Uterus (tissue), 3 donors: ENCODE measurements at regions not wholly inside any gene's neighbourhood (a gene's known extent, or its start where the extent isn't known, plus 50 kb on each side); places are given as distances from the start of the nearest gene placed in this dataset.

Source experiments
- DNase-seq, 2 donors: peaks; one replicate each; pipeline ENCODE4 v3.0.0-alpha.2; 2019 to 2020
- H3K27ac ChIP-seq, 2 donors: fragments of 200-600 bp; sonication (generic); 1 replicate in 1 of 2; 2 replicates in 1 of 2; pipeline ENCODE4 v1.5.1; 2016 to 2018
- H3K27me3 ChIP-seq, 2 donors: fragments of 200-600 bp; sonication (generic); one replicate each; pipeline ENCODE4 v1.5.1; 2018 to 2019; ENCODE audit warnings: control low read depth in 1 of 2
- H3K36me3 ChIP-seq, 2 donors: fragments of 200-600 bp; sonication (generic); one replicate each; pipeline ENCODE4 v1.5.1; 2019; ENCODE audit warnings: control low read depth in 1 of 2
- H3K4me1 ChIP-seq, 2 donors: fragments of 200-600 bp; sonication (generic); one replicate each; pipeline ENCODE4 v1.5.1; 2018 to 2019; ENCODE audit warnings: control low read depth in 1 of 2
- H3K4me3 ChIP-seq, 2 donors: fragments of 200-600 bp; sonication (generic); 1 replicate in 1 of 2; 2 replicates in 1 of 2; pipeline ENCODE4 v1.5.1; 2018 to 2019; ENCODE audit warnings: mild to moderate bottlenecking in 1 of 2
- H3K9me3 ChIP-seq, 2 donors: fragments of 200-600 bp; sonication (generic); one replicate each; pipeline ENCODE4 v1.5.1; 2019; ENCODE audit warnings: control low read depth in 1 of 2
- POLR2A ChIP-seq, 2 donors: fragments of 450-650 bp; IDR thresholded peaks; one replicate each; pipeline ENCODE4 v1.6.1; 2016; ENCODE audit warnings: antibody characterized with exemption in 2 of 2, mild to moderate bottlenecking in 1 of 2, moderate library complexity in 1 of 2
- intact Hi-C: fragments of 100-400 bp; cut with DNase I; formaldehyde crosslinking; loops from one replicate; pipeline ENCODE4 v1.15.1; 2023; ENCODE audit warnings: low total_unique reads
- TF ChIP-seq, protein P1 (sequence below), 4 experiments: fragments of 200-600 bp in 2 of 4; fragments of 450-650 bp in 2 of 4; sonication (generic) in 2 of 4; IDR thresholded peaks; one replicate each; pipeline ENCODE4 v1.5.1; 2016 to 2019; ENCODE audit warnings: antibody characterized with exemption in 4 of 4, mild to moderate bottlenecking in 2 of 4, moderate library complexity in 1 of 4
- donor health status: DM: yes; HTN: yes; CAD: no.

DNA sequence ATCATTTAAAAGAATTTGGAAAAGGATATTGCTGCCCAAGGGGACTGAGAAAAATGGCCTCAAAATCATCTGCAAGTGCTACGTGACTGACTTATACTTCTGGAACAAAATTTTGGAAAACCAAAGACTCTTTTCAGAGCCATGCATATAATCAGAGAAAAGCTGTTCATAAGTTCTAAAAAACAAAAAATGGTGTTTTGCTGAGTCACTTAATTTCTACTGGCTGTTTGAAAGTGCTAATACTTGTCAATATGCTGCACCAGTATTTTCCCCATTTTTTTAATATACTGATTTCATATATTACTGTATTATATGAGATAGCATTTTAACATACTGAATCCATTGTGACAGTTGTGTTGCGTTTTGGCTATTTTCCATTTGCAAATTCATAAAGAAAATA is 61.5 kb upstream of the ZMAT1 start:
- H3K4me3 ChIP-seq, result no peak overlapping the region
- TF ChIP-seq POLR2A (IDR thresholded peaks at IDR 0.05), result no peak
- TF ChIP-seq, protein P1, sequence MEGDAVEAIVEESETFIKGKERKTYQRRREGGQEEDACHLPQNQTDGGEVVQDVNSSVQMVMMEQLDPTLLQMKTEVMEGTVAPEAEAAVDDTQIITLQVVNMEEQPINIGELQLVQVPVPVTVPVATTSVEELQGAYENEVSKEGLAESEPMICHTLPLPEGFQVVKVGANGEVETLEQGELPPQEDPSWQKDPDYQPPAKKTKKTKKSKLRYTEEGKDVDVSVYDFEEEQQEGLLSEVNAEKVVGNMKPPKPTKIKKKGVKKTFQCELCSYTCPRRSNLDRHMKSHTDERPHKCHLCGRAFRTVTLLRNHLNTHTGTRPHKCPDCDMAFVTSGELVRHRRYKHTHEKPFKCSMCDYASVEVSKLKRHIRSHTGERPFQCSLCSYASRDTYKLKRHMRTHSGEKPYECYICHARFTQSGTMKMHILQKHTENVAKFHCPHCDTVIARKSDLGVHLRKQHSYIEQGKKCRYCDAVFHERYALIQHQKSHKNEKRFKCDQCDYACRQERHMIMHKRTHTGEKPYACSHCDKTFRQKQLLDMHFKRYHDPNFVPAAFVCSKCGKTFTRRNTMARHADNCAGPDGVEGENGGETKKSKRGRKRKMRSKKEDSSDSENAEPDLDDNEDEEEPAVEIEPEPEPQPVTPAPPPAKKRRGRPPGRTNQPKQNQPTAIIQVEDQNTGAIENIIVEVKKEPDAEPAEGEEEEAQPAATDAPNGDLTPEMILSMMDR (IDR thresholded peaks at IDR 0.05), result no peak
- intact Hi-C loops, result no loop called here
- no peak overlapping the region for H3K27ac ChIP-seq
- no peaks in the 10 kb centered on the region for H3K27me3 ChIP-seq
- DNase-seq, result no peak
- no peaks in the 10 kb centered on the region for H3K36me3 ChIP-seq
- H3K9me3 ChIP-seq, result no peaks in the 10 kb centered on the region
- no peaks in the 10 kb centered on the region for H3K4me1 ChIP-seq

DNA sequence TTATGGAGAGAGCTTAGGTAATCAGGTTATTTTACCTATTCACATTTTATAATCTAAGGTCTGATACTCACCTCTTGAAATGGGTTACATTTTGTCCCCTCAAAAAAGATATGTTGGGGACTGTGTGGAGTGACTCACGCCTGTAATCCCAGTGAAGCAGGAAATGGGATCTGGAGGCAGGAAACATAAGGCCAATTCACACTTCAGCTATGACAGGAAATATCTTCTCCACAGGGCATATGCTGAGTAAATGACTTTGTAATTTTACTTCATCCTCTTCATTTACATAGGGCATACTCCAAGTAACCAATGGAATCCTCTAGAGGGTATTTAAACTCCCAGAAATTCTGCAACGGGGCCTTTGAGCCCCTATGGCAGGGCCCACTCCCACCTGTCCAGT is 54.8 kb upstream of the ZMAT1 start:
- Histone ChIP-seq H3K4me1 (no peaks in the 10 kb centered on the region), H3K27me3 (peaks cover 0 to 7% of the 10 kb centered on the region in 2 donors), H3K9me3 (no peaks in the 10 kb centered on the region), H3K27ac (no peak overlapping the region), H3K4me3 (no peak overlapping the region), H3K36me3 (no peaks in the 10 kb centered on the region)
- DNase-seq, result no peak
- TF ChIP-seq, protein P1 (IDR thresholded peaks at IDR 0.05), result no peak
- no peak for TF ChIP-seq POLR2A (IDR thresholded peaks at IDR 0.05)
- intact Hi-C loops, result no loop called here
